BJ (cell line): ENCODE measurements at regions not wholly inside any gene's neighbourhood (a gene's known extent, or its start where the extent isn't known, plus 50 kb on each side); places are given as distances from the start of the nearest gene placed in this dataset.

Source experiments
- CTCF ChIA-PET: fragments of 350-600 bp; formaldehyde crosslinking; extraction: SDS; loops from one replicate; lab custom pipeline; 2021; ENCODE audit warnings: antibody characterized with exemption, inconsistent platforms; lab: Yijun Ruan, JAX
- POLR2A ChIA-PET: fragments of 300-600 bp; sonication (Branson Sonifier 250); formaldehyde crosslinking; extraction: SDS; loops from one replicate; lab custom pipeline; 2021; ENCODE audit warnings: antibody characterized with exemption; lab: Charles Lee
- DNase-seq: peaks from one replicate; pipeline ENCODE4 v3.0.0-alpha.2; 2011; ENCODE audit warnings: low read depth
- H3K27me3 ChIP-seq: 2 replicates; pipeline ENCODE4 v1.6.0; 2011; ENCODE audit warnings: low read length; ENCODE audit not compliant: control insufficient read depth, insufficient read depth
- H3K36me3 ChIP-seq: 2 replicates; pipeline ENCODE4 v1.5.1; 2011; ENCODE audit warnings: low read length; ENCODE audit not compliant: control insufficient read depth, insufficient read depth
- H3K4me3 ChIP-seq: 2 replicates; pipeline ENCODE4 v1.5.1; 2011; ENCODE audit warnings: low read depth, mild to moderate bottlenecking, control low read depth, low read length
- TF ChIP-seq, protein P1 (sequence below): IDR thresholded peaks from 2 replicates; pipeline ENCODE4 v1.5.1; 2011; ENCODE audit warnings: low read depth, mild to moderate bottlenecking, control low read depth, inconsistent platforms, low read length, moderate library complexity; ENCODE audit not compliant: insufficient read depth

DNA sequence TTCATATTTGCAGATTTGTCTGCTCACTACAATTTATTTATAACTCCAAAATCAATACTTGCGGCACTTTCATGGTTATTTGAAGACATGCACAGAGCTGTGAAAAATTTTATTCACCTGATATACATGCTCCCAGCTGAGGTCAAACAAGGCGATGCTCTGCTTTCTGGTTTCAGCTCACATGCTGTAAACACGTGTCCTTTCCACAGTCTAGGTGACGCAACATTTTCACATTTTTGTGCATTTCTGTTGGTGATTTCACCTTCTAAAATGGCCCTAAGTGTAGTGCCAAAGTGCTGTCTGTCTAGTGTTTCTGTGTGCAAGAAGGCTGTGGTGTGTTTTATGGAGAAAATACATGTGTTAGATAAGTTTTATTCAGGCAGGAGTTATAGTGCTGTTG, 650.5 kb downstream of the RNF144B start:
- no peaks in the 10 kb centered on the region for H3K27me3 ChIP-seq
- CTCF ChIA-PET, result no interaction called here
- POLR2A ChIA-PET, result no interaction called here
- TF ChIP-seq, protein P1, sequence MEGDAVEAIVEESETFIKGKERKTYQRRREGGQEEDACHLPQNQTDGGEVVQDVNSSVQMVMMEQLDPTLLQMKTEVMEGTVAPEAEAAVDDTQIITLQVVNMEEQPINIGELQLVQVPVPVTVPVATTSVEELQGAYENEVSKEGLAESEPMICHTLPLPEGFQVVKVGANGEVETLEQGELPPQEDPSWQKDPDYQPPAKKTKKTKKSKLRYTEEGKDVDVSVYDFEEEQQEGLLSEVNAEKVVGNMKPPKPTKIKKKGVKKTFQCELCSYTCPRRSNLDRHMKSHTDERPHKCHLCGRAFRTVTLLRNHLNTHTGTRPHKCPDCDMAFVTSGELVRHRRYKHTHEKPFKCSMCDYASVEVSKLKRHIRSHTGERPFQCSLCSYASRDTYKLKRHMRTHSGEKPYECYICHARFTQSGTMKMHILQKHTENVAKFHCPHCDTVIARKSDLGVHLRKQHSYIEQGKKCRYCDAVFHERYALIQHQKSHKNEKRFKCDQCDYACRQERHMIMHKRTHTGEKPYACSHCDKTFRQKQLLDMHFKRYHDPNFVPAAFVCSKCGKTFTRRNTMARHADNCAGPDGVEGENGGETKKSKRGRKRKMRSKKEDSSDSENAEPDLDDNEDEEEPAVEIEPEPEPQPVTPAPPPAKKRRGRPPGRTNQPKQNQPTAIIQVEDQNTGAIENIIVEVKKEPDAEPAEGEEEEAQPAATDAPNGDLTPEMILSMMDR, result no peak
- H3K4me3 ChIP-seq, result no peak overlapping the region
- no peaks in the 10 kb centered on the region for H3K36me3 ChIP-seq
- no peak for DNase-seq

DNA sequence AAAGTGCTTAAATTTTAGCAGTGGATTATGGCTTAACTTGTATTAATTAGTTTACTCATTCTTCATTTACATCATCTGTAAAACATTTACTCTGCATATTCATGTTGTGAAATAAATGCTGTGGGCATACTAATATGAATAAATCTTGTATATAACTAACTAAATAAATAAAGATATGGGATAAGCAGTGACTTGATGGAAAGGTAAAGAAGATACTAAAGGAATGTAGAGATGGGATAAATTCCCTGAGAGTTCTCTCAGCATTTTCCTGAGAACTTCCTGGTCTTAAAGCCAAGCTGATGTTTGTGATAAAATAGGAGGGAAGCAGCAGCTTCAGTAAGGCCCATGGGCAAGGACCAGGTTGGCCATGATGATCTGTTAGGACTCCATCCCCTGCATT, 652.1 kb downstream of the RNF144B start:
- Histone ChIP-seq H3K36me3 (no peaks in the 10 kb centered on the region), H3K4me3 (no peak overlapping the region), H3K27me3 (no peaks in the 10 kb centered on the region)
- TF ChIP-seq, protein P1, result no peak
- ChIA-PET POLR2A (no interaction called here), CTCF (no interaction called here)
- no peak for DNase-seq

DNA sequence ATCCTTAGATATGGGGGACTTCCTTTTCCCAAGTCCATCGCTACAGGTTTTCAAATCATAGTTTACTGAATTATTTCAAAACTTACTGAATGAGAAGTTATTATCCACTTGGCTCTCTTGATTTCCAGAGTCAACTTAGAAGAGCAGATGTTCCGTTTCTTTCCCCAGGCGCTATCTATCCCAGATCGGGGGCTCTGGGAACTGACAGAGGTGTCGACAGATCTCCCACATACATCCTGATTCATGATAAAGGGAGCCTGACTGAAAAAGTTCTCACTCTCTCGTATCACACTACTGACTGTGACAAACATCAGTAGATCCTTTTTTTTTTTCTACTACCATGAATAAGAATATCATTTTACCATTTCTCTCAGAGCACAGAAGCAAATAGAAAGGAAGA, 654.8 kb downstream of the RNF144B start:
- TF ChIP-seq, protein P1, result no peak
- Histone ChIP-seq H3K36me3 (no peaks in the 10 kb centered on the region), H3K4me3 (no peak overlapping the region), H3K27me3 (no peaks in the 10 kb centered on the region)
- no peak for DNase-seq
- CTCF ChIA-PET, result no interaction called here
- POLR2A ChIA-PET, result no interaction called here

DNA sequence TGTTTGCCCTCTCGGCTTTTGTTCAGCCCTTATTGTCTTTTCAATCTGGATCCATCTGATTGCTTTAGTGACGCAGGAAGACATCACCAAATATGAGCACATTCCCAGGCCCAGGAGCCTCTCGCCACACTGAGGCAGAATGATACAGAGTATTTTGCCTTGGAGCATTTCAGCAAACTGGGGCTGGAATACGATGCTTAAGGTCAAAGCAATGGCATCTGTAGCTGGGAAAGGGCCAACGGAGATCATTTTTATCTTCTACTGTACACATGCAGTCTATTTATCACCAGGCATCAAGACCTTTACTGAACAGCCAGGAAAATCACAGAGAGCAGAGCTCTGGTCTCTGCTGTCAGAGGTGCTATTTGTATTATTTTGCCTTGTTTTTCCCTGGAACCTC, 655.3 kb downstream of the RNF144B start:
- ChIA-PET POLR2A (no interaction called here), CTCF (no interaction called here)
- no peaks in the 10 kb centered on the region for H3K27me3 ChIP-seq
- H3K4me3 ChIP-seq, result no peak overlapping the region
- no peak for DNase-seq
- TF ChIP-seq, protein P1, result no peak
- H3K36me3 ChIP-seq, result no peaks in the 10 kb centered on the region

DNA sequence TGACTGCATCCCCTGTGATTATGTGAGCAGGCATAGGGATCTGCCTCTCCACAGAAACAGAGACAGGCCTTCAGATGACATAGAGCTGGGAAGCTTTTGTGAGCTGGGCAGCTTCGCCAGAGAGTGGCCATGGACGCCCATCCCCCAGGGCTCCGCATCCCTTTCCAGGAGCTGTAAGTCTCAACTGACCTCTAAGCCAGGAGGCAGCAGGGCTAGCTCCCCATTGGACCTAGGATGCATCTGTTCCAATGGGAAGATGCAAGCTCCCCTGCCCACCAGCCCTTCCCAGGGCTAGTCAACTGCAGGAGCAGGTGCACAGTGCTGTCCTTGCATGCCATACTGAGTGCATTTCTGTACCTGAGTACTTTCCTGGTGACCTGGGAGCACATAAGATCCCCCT, 663.6 kb downstream of the RNF144B start:
- POLR2A ChIA-PET, result no interaction called here

More for the DNA sequence above, 663.6 kb downstream of the RNF144B start:
- TF ChIP-seq, protein P1, result no peak
- Histone ChIP-seq H3K36me3 (no peaks in the 10 kb centered on the region), H3K27me3 (no peaks in the 10 kb centered on the region), H3K4me3 (no peak overlapping the region)
- CTCF ChIA-PET, result no interaction called here
- DNase-seq, result no peak
